ENCODE measurements at regions not wholly inside any gene's neighbourhood (a gene's known extent, or its start where the extent isn't known, plus 50 kb on each side); places are given as distances from the start of the nearest gene placed in this dataset.

DNA sequence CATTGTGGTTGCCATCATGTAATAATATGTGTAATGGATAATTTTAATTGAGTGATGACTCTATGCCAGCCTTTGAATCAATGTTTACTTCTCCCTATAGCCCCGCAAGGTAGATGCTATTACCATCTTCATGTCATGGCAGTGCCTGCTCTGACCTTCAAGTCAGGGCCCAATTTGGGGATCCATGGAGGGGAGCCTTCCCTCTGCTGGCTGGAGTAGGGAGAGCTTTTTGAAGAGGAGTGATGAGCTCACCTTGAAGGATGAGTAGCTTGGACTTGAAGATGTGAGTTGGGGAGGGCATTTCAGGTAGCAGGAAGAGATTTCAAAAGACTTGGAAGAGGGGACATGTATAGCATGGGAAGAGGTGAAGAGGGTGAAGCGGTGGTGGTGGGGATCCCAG, 189.2 kb downstream of the FOXD2 start:
- no peak overlapping the region for H3K9ac ChIP-seq (ENCODE audit: low read depth in 1 of 2, low read length in 2 of 2)

DNA sequence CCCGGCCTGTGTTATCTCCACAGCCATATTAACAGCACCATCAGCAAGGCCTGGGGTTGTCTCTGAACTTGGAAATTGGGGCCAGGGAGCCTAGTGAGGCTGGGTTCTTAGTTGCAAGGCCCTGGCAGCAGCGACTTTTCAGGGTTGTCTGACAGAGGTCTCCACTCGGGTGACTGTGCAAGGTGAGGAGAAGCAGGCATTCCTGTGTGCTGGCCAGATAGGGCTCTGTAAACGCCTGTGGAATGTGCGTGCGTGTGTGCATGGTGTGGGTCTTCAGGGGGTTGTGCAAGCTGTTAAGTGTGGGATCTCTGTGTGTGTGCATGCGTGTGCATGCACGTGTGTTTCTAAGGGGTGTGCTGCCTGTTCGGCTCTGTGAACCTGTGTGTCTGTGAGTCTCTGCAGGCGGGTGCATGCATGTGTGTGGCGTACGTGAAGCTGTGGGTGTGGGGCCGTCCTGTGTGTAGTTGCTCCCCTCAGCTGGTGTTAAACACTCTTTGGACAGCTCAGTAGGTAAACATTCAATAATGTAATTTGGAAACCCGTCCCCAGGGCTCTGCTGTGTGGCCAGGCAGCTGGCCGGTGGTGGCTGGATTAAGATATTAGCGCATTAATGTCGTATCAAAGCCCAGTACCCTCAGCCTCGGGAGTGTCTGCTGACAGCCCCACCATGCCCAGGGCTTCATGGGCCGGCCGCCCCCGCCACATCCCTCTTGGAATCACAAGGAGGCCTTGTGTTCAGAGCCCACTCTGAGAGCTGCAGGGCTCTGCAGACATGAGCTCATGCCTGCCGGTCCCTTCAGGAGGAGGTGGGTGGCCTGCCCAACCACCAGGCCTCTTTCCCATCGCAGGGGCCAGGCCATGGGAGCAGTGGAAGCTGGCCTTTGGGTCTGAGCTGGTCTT, 189.9 kb downstream of the FOXD2 start:
- H3K9me3 ChIP-seq (ENCODE audit: control insufficient read depth in 1 of 2, low read length in 2 of 2): no peaks in the 10 kb centered on the region
- no peaks in the 10 kb centered on the region for H3K27me3 ChIP-seq (ENCODE audit: control insufficient read depth in 1 of 2, insufficient read depth in 2 of 2, low read length in 2 of 2)
- H3K36me3 ChIP-seq (ENCODE audit: control insufficient read depth in 1 of 2, insufficient read depth in 2 of 2, low read length in 2 of 2): no peaks in the 10 kb centered on the region
- no peak overlapping the region for H3K27ac ChIP-seq (ENCODE audit: low read depth, low read length)
- H3K4me1 ChIP-seq (ENCODE audit: control insufficient read depth in 1 of 2, insufficient read depth in 2 of 2, low read length in 2 of 2): peaks cover 0 to 4% of the 10 kb centered on the region in 2 donors
- H3K4me3 ChIP-seq (ENCODE audit: low read depth in 1 of 2, low read length in 2 of 2): no peak overlapping the region
- H3K9ac ChIP-seq (ENCODE audit: low read depth in 1 of 2, low read length in 2 of 2): no peak overlapping the region

More for the DNA sequence above, 189.2 kb downstream of the FOXD2 start:
- no peaks in the 10 kb centered on the region for H3K36me3 ChIP-seq (ENCODE audit: control insufficient read depth in 1 of 2, insufficient read depth in 2 of 2, low read length in 2 of 2)
- no peak overlapping the region for H3K4me3 ChIP-seq (ENCODE audit: low read depth in 1 of 2, low read length in 2 of 2)
- no peaks in the 10 kb centered on the region for H3K27me3 ChIP-seq (ENCODE audit: control insufficient read depth in 1 of 2, insufficient read depth in 2 of 2, low read length in 2 of 2)
- no peaks in the 10 kb centered on the region for H3K9me3 ChIP-seq (ENCODE audit: control insufficient read depth in 1 of 2, low read length in 2 of 2)
- peaks cover 0 to 4% of the 10 kb centered on the region in 2 donors for H3K4me1 ChIP-seq (ENCODE audit: control insufficient read depth in 1 of 2, insufficient read depth in 2 of 2, low read length in 2 of 2)
- H3K27ac ChIP-seq (ENCODE audit: low read depth, low read length): no peak overlapping the region

DNA sequence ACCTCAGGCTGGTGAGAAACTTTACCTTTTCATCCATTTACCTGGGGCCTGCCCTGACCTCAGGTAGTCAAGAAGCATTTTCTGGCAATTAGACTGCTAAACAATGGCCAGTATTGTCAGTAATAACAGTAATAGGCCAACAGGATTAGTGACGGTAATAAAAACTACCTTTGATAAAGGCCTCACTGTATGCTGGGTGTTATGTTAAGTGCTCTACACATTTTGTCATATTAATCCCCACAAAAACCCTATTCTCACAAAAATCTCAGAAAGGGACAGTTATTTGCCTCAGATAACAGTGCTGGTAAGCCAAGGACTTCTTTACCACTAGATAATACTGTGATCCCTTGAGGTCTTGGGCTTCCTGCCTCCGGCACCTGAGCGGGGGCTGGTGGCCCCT, 191.4 kb downstream of the FOXD2 start:
- H3K27ac ChIP-seq (ENCODE audit: low read depth, low read length): no peak overlapping the region
- no peaks in the 10 kb centered on the region for H3K27me3 ChIP-seq (ENCODE audit: control insufficient read depth in 1 of 2, insufficient read depth in 2 of 2, low read length in 2 of 2)
- peaks cover 0 to 4% of the 10 kb centered on the region in 2 donors for H3K4me1 ChIP-seq (ENCODE audit: control insufficient read depth in 1 of 2, insufficient read depth in 2 of 2, low read length in 2 of 2)
- no peaks in the 10 kb centered on the region for H3K36me3 ChIP-seq (ENCODE audit: control insufficient read depth in 1 of 2, insufficient read depth in 2 of 2, low read length in 2 of 2)
- H3K4me3 ChIP-seq (ENCODE audit: low read depth in 1 of 2, low read length in 2 of 2): no peak overlapping the region
- no peak overlapping the region for H3K9ac ChIP-seq (ENCODE audit: low read depth in 1 of 2, low read length in 2 of 2)
- no peaks in the 10 kb centered on the region for H3K9me3 ChIP-seq (ENCODE audit: control insufficient read depth in 1 of 2, low read length in 2 of 2)

DNA sequence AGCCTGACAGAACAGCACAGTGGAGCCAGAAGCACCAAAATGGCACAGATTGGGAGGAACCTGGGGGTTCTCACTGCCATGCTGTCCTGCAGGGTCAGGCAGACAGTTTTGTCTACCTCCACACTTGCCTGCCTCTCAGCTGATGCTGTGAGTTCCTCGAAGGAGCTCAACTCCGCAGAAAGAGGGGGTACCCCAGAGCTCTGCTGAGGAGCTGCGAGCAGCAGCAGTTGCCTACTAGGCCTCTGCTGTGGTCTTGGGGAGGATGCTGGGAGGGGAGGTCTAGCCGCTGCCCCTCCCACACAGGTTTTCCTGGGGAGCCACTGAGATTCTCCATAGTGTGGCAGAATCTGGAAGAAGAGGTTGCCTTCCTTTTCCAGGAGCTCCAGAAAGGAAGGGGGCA, 192.5 kb downstream of the FOXD2 start:
- peaks cover 0 to 4% of the 10 kb centered on the region in 2 donors for H3K4me1 ChIP-seq (ENCODE audit: control insufficient read depth in 1 of 2, insufficient read depth in 2 of 2, low read length in 2 of 2)
- no peak overlapping the region for H3K4me3 ChIP-seq (ENCODE audit: low read depth in 1 of 2, low read length in 2 of 2)
- H3K27ac ChIP-seq (ENCODE audit: low read depth, low read length): no peak overlapping the region
- no peak overlapping the region for H3K9ac ChIP-seq (ENCODE audit: low read depth in 1 of 2, low read length in 2 of 2)
- H3K27me3 ChIP-seq (ENCODE audit: control insufficient read depth in 1 of 2, insufficient read depth in 2 of 2, low read length in 2 of 2): no peaks in the 10 kb centered on the region
- H3K9me3 ChIP-seq (ENCODE audit: control insufficient read depth in 1 of 2, low read length in 2 of 2): no peaks in the 10 kb centered on the region
- no peaks in the 10 kb centered on the region for H3K36me3 ChIP-seq (ENCODE audit: control insufficient read depth in 1 of 2, insufficient read depth in 2 of 2, low read length in 2 of 2)

DNA sequence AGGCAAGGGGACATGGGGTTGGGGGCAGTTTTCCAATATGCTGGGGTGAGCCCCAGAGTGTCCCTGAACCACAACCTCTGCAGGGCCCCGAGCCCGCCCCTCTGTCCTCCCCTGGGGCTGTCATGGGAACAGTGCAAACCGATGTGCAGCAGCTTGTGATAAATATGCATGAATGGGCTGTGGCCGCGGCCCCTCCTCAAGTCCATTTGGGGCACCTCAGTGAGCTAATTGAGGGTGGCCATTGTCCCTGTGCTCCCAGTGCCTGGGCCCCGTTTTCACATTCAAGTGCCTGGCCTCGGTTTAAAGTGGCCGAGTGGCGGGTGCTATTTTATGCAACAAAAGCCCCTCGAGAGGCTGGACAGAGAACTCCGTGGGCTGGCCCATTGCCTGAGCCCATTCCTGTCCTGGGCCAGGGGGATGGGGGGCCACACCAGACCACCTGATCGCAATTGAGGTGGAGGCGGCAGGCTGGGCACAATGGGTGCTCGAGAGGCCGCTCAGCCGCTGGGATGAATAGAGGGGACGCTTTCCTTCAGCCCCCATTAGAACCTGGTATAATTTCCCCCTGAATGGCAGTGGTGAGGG, 193.7 kb downstream of the FOXD2 start:
- H3K4me1 ChIP-seq (ENCODE audit: control insufficient read depth in 1 of 2, insufficient read depth in 2 of 2, low read length in 2 of 2): peaks cover 0 to 4% of the 10 kb centered on the region in 2 donors
- H3K4me3 ChIP-seq (ENCODE audit: low read depth in 1 of 2, low read length in 2 of 2): no peak overlapping the region
- H3K27ac ChIP-seq (ENCODE audit: low read depth, low read length): no peak overlapping the region
- H3K9ac ChIP-seq (ENCODE audit: low read depth in 1 of 2, low read length in 2 of 2): no peak overlapping the region
- H3K36me3 ChIP-seq (ENCODE audit: control insufficient read depth in 1 of 2, insufficient read depth in 2 of 2, low read length in 2 of 2): no peaks in the 10 kb centered on the region
- H3K27me3 ChIP-seq (ENCODE audit: control insufficient read depth in 1 of 2, insufficient read depth in 2 of 2, low read length in 2 of 2): no peaks in the 10 kb centered on the region
- H3K9me3 ChIP-seq (ENCODE audit: control insufficient read depth in 1 of 2, low read length in 2 of 2): no peaks in the 10 kb centered on the region

DNA sequence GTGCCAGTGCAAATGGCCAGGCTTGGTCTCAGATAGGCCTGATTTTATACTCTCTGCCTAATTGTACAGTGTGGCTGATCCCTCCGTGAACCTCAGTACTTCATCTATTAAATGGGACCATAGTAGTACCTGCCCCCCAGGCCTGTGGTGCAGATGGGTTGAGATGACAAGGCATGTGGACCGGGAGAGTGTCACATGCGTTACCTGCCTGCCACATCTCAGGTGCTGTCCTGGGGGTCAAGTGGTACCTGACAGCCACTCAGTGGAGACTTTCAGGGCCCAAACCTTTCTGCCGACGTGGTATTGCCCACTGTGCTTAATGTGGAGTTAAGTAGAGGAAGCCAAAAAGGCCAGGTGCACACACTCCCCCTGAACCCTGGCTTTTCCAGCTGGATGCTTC, 197.3 kb downstream of the FOXD2 start:
- Histone ChIP-seq H3K36me3 (ENCODE audit: control insufficient read depth in 1 of 2, insufficient read depth in 2 of 2, low read length in 2 of 2) (no peaks in the 10 kb centered on the region), H3K27ac (ENCODE audit: low read depth, low read length) (no peak overlapping the region), H3K9ac (ENCODE audit: low read depth in 1 of 2, low read length in 2 of 2) (no peak overlapping the region), H3K4me3 (ENCODE audit: low read depth in 1 of 2, low read length in 2 of 2) (no peak overlapping the region), H3K9me3 (ENCODE audit: control insufficient read depth in 1 of 2, low read length in 2 of 2) (no peaks in the 10 kb centered on the region), H3K27me3 (ENCODE audit: control insufficient read depth in 1 of 2, insufficient read depth in 2 of 2, low read length in 2 of 2) (no peaks in the 10 kb centered on the region), H3K4me1 (ENCODE audit: control insufficient read depth in 1 of 2, insufficient read depth in 2 of 2, low read length in 2 of 2) (no peaks in the 10 kb centered on the region)

DNA sequence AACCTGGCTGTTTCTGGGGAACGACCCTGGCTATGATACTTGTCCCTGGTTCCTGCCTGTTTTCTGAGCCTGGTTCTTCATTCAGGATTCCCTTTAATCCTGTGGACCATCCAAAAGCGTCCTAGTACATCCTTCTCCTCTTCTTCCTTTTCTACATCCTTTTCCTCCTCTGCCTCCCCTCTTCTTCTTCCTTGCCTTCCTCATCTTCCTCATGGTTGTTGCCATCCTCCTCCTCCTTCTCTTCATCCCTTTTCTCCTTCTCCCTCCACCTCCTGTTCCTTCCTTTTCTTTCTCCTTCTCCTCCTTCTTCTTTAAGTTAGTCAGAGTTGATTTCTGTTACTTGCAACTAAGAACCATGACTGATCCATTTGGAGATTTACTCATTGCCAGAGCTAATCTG, 197.8 kb downstream of the FOXD2 start:
- no peak overlapping the region for H3K9ac ChIP-seq (ENCODE audit: low read depth in 1 of 2, low read length in 2 of 2)
- H3K9me3 ChIP-seq (ENCODE audit: control insufficient read depth in 1 of 2, low read length in 2 of 2): no peaks in the 10 kb centered on the region
- no peak overlapping the region for H3K4me3 ChIP-seq (ENCODE audit: low read depth in 1 of 2, low read length in 2 of 2)
- H3K36me3 ChIP-seq (ENCODE audit: control insufficient read depth in 1 of 2, insufficient read depth in 2 of 2, low read length in 2 of 2): no peaks in the 10 kb centered on the region
- H3K4me1 ChIP-seq (ENCODE audit: control insufficient read depth in 1 of 2, insufficient read depth in 2 of 2, low read length in 2 of 2): no peaks in the 10 kb centered on the region
- H3K27me3 ChIP-seq (ENCODE audit: control insufficient read depth in 1 of 2, insufficient read depth in 2 of 2, low read length in 2 of 2): no peaks in the 10 kb centered on the region
- no peak overlapping the region for H3K27ac ChIP-seq (ENCODE audit: low read depth, low read length)

DNA sequence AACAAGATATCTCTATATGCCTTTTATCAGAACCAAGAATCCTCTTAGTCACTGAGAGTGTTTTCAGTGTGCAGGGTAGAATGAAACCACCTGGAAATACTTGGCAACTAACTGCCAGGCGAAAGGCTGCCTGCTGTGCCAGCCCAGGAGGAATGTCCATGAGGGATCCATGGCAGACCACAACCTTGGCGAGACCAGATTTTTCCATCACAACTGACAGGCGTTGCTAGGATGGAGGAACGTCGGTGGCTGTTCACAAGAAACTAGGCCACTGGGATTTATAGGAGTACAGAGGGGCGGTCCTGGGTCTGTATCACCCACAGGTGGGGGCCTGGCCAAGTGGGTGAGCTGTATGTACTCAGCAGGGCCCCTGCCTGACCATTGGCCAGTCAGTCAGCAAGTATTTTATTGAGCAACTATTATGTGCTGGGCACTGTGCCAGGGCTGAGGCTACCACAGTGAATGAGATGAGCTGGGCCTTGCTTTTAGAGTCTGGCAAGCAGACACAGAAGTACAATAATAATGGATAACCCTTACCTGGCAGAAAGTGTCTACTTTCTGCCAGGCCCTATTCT, 199.4 kb downstream of the FOXD2 start:
- no peaks in the 10 kb centered on the region for H3K27me3 ChIP-seq (ENCODE audit: control insufficient read depth in 1 of 2, insufficient read depth in 2 of 2, low read length in 2 of 2)
- no peaks in the 10 kb centered on the region for H3K4me1 ChIP-seq (ENCODE audit: control insufficient read depth in 1 of 2, insufficient read depth in 2 of 2, low read length in 2 of 2)
- no peak overlapping the region for H3K4me3 ChIP-seq (ENCODE audit: low read depth in 1 of 2, low read length in 2 of 2)
- H3K9me3 ChIP-seq (ENCODE audit: control insufficient read depth in 1 of 2, low read length in 2 of 2): no peaks in the 10 kb centered on the region
- H3K9ac ChIP-seq (ENCODE audit: low read depth in 1 of 2, low read length in 2 of 2): no peak overlapping the region
- no peak overlapping the region for H3K27ac ChIP-seq (ENCODE audit: low read depth, low read length)
- no peaks in the 10 kb centered on the region for H3K36me3 ChIP-seq (ENCODE audit: control insufficient read depth in 1 of 2, insufficient read depth in 2 of 2, low read length in 2 of 2)

DNA sequence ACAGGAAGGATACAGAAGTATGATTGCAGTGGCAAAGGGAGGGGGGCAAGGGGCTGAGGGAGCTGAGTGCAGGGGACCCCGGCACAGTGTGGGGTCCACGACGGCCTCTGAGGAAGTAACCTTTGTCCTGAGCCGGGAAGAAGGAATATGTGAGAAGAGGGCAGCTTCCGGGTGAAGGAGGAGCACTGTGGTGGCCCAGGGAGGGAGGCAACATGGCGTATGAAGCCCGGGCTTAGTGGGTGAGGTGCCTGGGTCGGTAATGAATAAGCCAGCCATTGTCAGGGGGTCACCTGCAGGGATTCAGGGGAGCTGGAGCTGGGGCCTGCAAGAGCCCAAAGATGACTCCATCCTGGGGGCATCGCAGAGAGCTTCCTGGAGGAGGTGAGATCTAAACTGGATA, 200.4 kb downstream of the FOXD2 start:
- H3K36me3 ChIP-seq (ENCODE audit: control insufficient read depth in 1 of 2, insufficient read depth in 2 of 2, low read length in 2 of 2): no peaks in the 10 kb centered on the region
- no peaks in the 10 kb centered on the region for H3K4me1 ChIP-seq (ENCODE audit: control insufficient read depth in 1 of 2, insufficient read depth in 2 of 2, low read length in 2 of 2)
- H3K9ac ChIP-seq (ENCODE audit: low read depth in 1 of 2, low read length in 2 of 2): no peak overlapping the region
- H3K27ac ChIP-seq (ENCODE audit: low read depth, low read length): no peak overlapping the region
- H3K4me3 ChIP-seq (ENCODE audit: low read depth in 1 of 2, low read length in 2 of 2): no peak overlapping the region
- no peaks in the 10 kb centered on the region for H3K9me3 ChIP-seq (ENCODE audit: control insufficient read depth in 1 of 2, low read length in 2 of 2)
- no peaks in the 10 kb centered on the region for H3K27me3 ChIP-seq (ENCODE audit: control insufficient read depth in 1 of 2, insufficient read depth in 2 of 2, low read length in 2 of 2)

DNA sequence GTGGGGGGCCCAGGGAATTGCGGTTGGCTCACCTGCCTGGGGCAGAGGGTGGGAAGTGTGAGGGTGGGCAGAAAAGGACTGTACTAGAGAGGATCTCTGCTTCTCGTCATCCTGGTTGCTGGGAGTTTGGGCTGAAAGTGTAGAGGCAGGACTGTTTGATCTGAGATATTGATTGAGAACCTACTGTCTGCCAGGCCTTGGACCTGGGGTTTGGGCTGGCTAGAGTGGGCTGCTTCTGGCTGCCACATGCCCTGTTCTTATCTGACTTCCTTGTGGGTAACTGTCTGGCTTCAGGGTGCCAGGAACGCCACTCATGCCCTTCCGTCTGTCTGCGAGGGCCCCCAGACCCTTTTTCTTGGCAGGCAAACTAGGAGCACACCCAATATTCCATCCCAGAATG, 200.9 kb downstream of the FOXD2 start:
- Histone ChIP-seq H3K27me3 (ENCODE audit: control insufficient read depth in 1 of 2, insufficient read depth in 2 of 2, low read length in 2 of 2) (no peaks in the 10 kb centered on the region), H3K4me3 (ENCODE audit: low read depth in 1 of 2, low read length in 2 of 2) (no peak overlapping the region), H3K36me3 (ENCODE audit: control insufficient read depth in 1 of 2, insufficient read depth in 2 of 2, low read length in 2 of 2) (no peaks in the 10 kb centered on the region), H3K4me1 (ENCODE audit: control insufficient read depth in 1 of 2, insufficient read depth in 2 of 2, low read length in 2 of 2) (no peaks in the 10 kb centered on the region), H3K9ac (ENCODE audit: low read depth in 1 of 2, low read length in 2 of 2) (no peak overlapping the region), H3K27ac (ENCODE audit: low read depth, low read length) (no peak overlapping the region), H3K9me3 (ENCODE audit: control insufficient read depth in 1 of 2, low read length in 2 of 2) (no peaks in the 10 kb centered on the region)
